ENCODE measurements at regions not wholly inside any gene's neighbourhood (a gene's known extent, or its start where the extent isn't known, plus 50 kb on each side); places are given as distances from the start of the nearest gene placed in this dataset.

DNA sequence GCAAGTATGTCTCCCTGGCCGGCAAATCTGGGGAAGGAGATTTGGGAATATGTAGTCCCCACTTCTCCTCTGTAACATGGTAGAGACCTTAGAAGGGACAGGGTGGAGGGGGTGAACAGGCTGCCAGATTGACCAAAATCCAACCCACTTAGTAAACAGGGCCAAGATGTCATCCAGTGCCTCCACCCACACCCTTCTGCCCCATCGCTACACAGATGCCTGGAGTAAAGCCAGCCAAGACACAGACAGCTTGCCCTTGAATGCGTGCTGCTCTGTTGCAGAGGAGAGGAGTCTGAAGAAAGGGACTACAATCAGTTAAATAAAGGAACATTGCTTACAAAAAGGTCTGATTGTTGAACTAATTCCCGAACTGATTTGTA lies 160.1 kb upstream of the LDB2 start:
- TF ChIP-seq POLR2AphosphoS5 (IDR thresholded peaks at IDR 0.05; ENCODE audit: low read depth) (no peak), ZNF331 (CRISPR knock-in tag; IDR thresholded peaks at IDR 0.05; ENCODE audit: low read depth) (no peak), STAT1 (IDR thresholded peaks at IDR 0.05; ENCODE audit: unreplicated experiment) (no peak), CREB1 (CRISPR knock-in tag; IDR thresholded peaks at IDR 0.05; ENCODE audit: low read depth) (no peak), EZH2 (IDR thresholded peaks at IDR 0.05; ENCODE audit: low read depth, unreplicated experiment) (no peak), JUNB (IDR thresholded peaks at IDR 0.05; ENCODE audit: unreplicated experiment) (no peak), NANOG (IDR thresholded peaks at IDR 0.05; ENCODE audit: borderline replicate concordance) (no peak), ZNF114 (CRISPR knock-in tag; IDR thresholded peaks at IDR 0.05) (no peak), EZH2phosphoT487 (IDR thresholded peaks at IDR 0.05; ENCODE audit: unreplicated experiment) (no peak)
- TF ChIP-seq, protein P1, sequence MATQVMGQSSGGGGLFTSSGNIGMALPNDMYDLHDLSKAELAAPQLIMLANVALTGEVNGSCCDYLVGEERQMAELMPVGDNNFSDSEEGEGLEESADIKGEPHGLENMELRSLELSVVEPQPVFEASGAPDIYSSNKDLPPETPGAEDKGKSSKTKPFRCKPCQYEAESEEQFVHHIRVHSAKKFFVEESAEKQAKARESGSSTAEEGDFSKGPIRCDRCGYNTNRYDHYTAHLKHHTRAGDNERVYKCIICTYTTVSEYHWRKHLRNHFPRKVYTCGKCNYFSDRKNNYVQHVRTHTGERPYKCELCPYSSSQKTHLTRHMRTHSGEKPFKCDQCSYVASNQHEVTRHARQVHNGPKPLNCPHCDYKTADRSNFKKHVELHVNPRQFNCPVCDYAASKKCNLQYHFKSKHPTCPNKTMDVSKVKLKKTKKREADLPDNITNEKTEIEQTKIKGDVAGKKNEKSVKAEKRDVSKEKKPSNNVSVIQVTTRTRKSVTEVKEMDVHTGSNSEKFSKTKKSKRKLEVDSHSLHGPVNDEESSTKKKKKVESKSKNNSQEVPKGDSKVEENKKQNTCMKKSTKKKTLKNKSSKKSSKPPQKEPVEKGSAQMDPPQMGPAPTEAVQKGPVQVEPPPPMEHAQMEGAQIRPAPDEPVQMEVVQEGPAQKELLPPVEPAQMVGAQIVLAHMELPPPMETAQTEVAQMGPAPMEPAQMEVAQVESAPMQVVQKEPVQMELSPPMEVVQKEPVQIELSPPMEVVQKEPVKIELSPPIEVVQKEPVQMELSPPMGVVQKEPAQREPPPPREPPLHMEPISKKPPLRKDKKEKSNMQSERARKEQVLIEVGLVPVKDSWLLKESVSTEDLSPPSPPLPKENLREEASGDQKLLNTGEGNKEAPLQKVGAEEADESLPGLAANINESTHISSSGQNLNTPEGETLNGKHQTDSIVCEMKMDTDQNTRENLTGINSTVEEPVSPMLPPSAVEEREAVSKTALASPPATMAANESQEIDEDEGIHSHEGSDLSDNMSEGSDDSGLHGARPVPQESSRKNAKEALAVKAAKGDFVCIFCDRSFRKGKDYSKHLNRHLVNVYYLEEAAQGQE (IDR thresholded peaks at IDR 0.05; ENCODE audit: unreplicated experiment), result no peak
- TF ChIP-seq, protein P2, sequence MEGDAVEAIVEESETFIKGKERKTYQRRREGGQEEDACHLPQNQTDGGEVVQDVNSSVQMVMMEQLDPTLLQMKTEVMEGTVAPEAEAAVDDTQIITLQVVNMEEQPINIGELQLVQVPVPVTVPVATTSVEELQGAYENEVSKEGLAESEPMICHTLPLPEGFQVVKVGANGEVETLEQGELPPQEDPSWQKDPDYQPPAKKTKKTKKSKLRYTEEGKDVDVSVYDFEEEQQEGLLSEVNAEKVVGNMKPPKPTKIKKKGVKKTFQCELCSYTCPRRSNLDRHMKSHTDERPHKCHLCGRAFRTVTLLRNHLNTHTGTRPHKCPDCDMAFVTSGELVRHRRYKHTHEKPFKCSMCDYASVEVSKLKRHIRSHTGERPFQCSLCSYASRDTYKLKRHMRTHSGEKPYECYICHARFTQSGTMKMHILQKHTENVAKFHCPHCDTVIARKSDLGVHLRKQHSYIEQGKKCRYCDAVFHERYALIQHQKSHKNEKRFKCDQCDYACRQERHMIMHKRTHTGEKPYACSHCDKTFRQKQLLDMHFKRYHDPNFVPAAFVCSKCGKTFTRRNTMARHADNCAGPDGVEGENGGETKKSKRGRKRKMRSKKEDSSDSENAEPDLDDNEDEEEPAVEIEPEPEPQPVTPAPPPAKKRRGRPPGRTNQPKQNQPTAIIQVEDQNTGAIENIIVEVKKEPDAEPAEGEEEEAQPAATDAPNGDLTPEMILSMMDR (conservative IDR thresholded peaks at IDR 0.05; ENCODE audit: low read depth in 2 of 2), result no peak
- TF ChIP-seq, protein P3, sequence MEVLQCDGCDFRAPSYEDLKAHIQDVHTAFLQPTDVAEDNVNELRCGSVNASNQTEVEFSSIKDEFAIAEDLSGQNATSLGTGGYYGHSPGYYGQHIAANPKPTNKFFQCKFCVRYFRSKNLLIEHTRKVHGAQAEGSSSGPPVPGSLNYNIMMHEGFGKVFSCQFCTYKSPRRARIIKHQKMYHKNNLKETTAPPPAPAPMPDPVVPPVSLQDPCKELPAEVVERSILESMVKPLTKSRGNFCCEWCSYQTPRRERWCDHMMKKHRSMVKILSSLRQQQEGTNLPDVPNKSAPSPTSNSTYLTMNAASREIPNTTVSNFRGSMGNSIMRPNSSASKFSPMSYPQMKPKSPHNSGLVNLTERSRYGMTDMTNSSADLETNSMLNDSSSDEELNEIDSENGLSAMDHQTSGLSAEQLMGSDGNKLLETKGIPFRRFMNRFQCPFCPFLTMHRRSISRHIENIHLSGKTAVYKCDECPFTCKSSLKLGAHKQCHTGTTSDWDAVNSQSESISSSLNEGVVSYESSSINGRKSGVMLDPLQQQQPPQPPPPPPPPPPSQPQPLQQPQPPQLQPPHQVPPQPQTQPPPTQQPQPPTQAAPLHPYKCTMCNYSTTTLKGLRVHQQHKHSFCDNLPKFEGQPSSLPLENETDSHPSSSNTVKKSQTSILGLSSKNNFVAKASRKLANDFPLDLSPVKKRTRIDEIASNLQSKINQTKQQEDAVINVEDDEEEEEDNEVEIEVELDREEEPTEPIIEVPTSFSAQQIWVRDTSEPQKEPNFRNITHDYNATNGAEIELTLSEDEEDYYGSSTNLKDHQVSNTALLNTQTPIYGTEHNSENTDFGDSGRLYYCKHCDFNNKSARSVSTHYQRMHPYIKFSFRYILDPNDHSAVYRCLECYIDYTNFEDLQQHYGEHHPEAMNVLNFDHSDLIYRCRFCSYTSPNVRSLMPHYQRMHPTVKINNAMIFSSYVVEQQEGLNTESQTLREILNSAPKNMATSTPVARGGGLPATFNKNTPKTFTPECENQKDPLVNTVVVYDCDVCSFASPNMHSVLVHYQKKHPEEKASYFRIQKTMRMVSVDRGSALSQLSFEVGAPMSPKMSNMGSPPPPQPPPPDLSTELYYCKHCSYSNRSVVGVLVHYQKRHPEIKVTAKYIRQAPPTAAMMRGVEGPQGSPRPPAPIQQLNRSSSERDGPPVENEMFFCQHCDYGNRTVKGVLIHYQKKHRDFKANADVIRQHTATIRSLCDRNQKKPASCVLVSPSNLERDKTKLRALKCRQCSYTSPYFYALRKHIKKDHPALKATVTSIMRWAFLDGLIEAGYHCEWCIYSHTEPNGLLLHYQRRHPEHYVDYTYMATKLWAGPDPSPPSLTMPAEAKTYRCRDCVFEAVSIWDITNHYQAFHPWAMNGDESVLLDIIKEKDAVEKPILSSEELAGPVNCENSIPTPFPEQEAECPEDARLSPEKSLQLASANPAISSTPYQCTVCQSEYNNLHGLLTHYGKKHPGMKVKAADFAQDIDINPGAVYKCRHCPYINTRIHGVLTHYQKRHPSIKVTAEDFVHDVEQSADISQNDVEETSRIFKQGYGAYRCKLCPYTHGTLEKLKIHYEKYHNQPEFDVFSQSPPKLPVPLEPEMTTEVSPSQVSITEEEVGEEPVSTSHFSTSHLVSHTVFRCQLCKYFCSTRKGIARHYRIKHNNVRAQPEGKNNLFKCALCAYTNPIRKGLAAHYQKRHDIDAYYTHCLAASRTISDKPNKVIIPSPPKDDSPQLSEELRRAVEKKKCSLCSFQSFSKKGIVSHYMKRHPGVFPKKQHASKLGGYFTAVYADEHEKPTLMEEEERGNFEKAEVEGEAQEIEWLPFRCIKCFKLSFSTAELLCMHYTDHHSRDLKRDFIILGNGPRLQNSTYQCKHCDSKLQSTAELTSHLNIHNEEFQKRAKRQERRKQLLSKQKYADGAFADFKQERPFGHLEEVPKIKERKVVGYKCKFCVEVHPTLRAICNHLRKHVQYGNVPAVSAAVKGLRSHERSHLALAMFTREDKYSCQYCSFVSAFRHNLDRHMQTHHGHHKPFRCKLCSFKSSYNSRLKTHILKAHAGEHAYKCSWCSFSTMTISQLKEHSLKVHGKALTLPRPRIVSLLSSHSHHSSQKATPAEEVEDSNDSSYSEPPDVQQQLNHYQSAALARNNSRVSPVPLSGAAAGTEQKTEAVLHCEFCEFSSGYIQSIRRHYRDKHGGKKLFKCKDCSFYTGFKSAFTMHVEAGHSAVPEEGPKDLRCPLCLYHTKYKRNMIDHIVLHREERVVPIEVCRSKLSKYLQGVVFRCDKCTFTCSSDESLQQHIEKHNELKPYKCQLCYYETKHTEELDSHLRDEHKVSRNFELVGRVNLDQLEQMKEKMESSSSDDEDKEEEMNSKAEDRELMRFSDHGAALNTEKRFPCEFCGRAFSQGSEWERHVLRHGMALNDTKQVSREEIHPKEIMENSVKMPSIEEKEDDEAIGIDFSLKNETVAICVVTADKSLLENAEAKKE (CRISPR knock-in tag; IDR thresholded peaks at IDR 0.05), result no peak
- TF ChIP-seq, protein P4, sequence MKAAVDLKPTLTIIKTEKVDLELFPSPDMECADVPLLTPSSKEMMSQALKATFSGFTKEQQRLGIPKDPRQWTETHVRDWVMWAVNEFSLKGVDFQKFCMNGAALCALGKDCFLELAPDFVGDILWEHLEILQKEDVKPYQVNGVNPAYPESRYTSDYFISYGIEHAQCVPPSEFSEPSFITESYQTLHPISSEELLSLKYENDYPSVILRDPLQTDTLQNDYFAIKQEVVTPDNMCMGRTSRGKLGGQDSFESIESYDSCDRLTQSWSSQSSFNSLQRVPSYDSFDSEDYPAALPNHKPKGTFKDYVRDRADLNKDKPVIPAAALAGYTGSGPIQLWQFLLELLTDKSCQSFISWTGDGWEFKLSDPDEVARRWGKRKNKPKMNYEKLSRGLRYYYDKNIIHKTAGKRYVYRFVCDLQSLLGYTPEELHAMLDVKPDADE (IDR thresholded peaks at IDR 0.05), result no peak
- H3K27me3 ChIP-seq (ENCODE audit: insufficient read depth), result no peaks in the 10 kb centered on the region
- Mint-ChIP-seq H3K4me1 (peaks cover 3% of the 10 kb centered on the region; the same call in 2 of the 3 replicates), H3K36me3 (ENCODE audit: low read depth) (no peaks in the 10 kb centered on the region), H3K27me3 (ENCODE audit: insufficient read depth, low read depth, poor library complexity) (no peaks in the 10 kb centered on the region), H3K9me3 (no peaks in the 10 kb centered on the region), H3K4me3 (no peak overlapping the region), H3K27ac (no peak overlapping the region)
- no peaks in the 10 kb centered on the region for H3K79me2 ChIP-seq (replicated peaks; ENCODE audit: insufficient read depth)
- no peaks in the 10 kb centered on the region for H3K4me1 ChIP-seq (ENCODE audit: insufficient read depth)
- H2AFZ ChIP-seq, result peak overlapping the region; percentile 87; the same call in 1 of the 2 replicates
- no peak for ATAC-seq
- H3K4me3 ChIP-seq, result no peak overlapping the region
- no peak overlapping the region for H3K27ac ChIP-seq (ENCODE audit: low read depth)
- 0 out of 2 replicates have a peak, but pooled peaks cover 20% of the 10 kb centered on the region for H3K9me2 ChIP-seq (ENCODE audit: insufficient read depth)
- no peaks in the 10 kb centered on the region for H3K36me3 ChIP-seq (ENCODE audit: insufficient read depth)
- H4K20me1 ChIP-seq (replicated peaks; ENCODE audit: insufficient read depth), result no peaks in the 10 kb centered on the region
- no peak overlapping the region for H3K4me2 ChIP-seq
- no peaks in the 10 kb centered on the region for H3F3A ChIP-seq (replicated peaks; ENCODE audit: low read depth)
- DNase-seq (ENCODE audit: low spot score), result no peak

Measured in GM23338 (cell line).